ENCODE measurements at regions not wholly inside any gene's neighbourhood (a gene's known extent, or its start where the extent isn't known, plus 50 kb on each side); places are given as distances from the start of the nearest gene placed in this dataset.

DNA sequence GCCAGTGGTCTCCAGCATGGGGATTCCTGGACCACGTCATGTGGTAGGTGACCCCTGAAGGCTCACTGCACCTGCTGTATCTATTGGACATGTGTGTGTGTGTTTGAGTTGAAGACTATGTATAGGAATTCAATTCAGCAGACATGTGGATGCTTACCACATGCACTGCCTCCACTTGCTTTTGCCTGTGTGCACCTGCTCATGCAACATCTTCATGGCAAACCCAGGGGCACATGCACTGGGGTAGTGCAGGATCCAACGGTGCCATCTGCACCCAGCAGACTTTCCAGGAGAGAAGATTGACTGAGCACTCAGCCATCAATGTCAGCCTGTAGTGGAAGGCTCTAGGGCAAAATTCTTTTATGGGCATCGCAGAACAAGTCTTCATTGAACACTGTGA lies 299.4 kb downstream of the CDH26 start (continued):
- TF ChIP-seq, protein P1, sequence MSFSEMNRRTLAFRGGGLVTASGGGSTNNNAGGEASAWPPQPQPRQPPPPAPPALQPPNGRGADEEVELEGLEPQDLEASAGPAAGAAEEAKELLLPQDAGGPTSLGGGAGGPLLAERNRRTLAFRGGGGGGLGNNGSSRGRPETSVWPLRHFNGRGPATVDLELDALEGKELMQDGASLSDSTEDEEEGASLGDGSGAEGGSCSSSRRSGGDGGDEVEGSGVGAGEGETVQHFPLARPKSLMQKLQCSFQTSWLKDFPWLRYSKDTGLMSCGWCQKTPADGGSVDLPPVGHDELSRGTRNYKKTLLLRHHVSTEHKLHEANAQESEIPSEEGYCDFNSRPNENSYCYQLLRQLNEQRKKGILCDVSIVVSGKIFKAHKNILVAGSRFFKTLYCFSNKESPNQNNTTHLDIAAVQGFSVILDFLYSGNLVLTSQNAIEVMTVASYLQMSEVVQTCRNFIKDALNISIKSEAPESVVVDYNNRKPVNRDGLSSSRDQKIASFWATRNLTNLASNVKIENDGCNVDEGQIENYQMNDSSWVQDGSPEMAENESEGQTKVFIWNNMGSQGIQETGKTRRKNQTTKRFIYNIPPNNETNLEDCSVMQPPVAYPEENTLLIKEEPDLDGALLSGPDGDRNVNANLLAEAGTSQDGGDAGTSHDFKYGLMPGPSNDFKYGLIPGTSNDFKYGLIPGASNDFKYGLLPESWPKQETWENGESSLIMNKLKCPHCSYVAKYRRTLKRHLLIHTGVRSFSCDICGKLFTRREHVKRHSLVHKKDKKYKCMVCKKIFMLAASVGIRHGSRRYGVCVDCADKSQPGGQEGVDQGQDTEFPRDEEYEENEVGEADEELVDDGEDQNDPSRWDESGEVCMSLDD (tag by site-specific recombination; IDR thresholded peaks at IDR 0.05), result no peak
- TF ChIP-seq HOXA7 (CRISPR knock-in tag; IDR thresholded peaks at IDR 0.05; ENCODE audit: borderline replicate concordance) (no peak), ZNF324 (tag by site-specific recombination; IDR thresholded peaks at IDR 0.05) (no peak), KLF16 (tag by site-specific recombination; IDR thresholded peaks at IDR 0.05) (no peak), ZNF610 (tag by site-specific recombination; IDR thresholded peaks at IDR 0.05; ENCODE audit: borderline replicate concordance) (no peak), ZNF175 (tag by site-specific recombination; IDR thresholded peaks at IDR 0.05) (no peak), ZNF624 (tag by site-specific recombination; IDR thresholded peaks at IDR 0.05) (no peak), FEZF1 (tag by site-specific recombination; IDR thresholded peaks at IDR 0.05) (no peak), HOXD13 (CRISPR knock-in tag; IDR thresholded peaks at IDR 0.05; ENCODE audit: borderline replicate concordance) (no peak)
- TF ChIP-seq, protein P2, sequence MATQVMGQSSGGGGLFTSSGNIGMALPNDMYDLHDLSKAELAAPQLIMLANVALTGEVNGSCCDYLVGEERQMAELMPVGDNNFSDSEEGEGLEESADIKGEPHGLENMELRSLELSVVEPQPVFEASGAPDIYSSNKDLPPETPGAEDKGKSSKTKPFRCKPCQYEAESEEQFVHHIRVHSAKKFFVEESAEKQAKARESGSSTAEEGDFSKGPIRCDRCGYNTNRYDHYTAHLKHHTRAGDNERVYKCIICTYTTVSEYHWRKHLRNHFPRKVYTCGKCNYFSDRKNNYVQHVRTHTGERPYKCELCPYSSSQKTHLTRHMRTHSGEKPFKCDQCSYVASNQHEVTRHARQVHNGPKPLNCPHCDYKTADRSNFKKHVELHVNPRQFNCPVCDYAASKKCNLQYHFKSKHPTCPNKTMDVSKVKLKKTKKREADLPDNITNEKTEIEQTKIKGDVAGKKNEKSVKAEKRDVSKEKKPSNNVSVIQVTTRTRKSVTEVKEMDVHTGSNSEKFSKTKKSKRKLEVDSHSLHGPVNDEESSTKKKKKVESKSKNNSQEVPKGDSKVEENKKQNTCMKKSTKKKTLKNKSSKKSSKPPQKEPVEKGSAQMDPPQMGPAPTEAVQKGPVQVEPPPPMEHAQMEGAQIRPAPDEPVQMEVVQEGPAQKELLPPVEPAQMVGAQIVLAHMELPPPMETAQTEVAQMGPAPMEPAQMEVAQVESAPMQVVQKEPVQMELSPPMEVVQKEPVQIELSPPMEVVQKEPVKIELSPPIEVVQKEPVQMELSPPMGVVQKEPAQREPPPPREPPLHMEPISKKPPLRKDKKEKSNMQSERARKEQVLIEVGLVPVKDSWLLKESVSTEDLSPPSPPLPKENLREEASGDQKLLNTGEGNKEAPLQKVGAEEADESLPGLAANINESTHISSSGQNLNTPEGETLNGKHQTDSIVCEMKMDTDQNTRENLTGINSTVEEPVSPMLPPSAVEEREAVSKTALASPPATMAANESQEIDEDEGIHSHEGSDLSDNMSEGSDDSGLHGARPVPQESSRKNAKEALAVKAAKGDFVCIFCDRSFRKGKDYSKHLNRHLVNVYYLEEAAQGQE (tag by site-specific recombination; IDR thresholded peaks at IDR 0.05), result no peak

DNA sequence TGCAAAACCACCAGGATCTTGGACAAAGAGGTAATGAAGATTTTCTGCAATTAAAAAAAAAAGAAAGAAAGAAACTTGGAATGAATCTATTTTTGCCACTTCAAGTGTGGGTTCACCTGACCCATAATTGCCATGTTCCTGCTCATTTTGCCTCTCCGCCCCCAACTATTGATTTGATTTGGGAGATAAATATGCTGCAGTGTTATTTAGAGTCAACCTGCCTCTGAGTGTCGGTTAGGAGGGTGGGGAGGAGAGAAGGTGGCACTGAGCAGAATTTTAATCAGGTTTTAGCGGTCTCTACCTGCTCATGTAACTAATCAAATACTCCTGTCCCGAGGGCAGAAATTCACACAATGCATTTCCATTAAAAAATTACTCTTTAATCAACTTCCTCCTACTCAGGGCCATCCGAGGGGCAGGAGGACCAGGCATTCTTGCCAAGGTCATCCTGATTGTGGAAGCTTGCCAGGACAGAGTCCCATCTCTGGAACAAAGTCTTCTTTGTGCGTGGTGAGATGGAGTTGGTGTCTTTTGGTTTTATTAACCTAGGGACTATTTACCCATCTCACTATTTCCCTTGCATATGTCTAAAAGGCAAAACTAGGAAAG lies 300.1 kb downstream of the CDH26 start:
- H3K9me3 ChIP-seq (ENCODE audit: control insufficient read depth, insufficient read depth, low read depth, low read length), result no peaks in the 10 kb centered on the region
- H3K4me3 ChIP-seq (ENCODE audit: low read depth, low read length), result no peak overlapping the region
- H3K36me3 ChIP-seq (ENCODE audit: control insufficient read depth in 2 of 2, insufficient read depth in 1 of 2, low read length in 2 of 2), result no peaks in the 10 kb centered on the region
- ChIA-PET POLR2A (no interaction called here), CTCF (no interaction called here)
- H3K4me1 ChIP-seq (ENCODE audit: control insufficient read depth, insufficient read depth, low read length), result no peaks in the 10 kb centered on the region
- H3K27ac ChIP-seq (ENCODE audit: extremely low read depth, low read depth, low read length), result no peak overlapping the region
- TF ChIP-seq YY1 (tag by site-specific recombination; IDR thresholded peaks at IDR 0.05) (no peak), ZBTB7A (tag by site-specific recombination; IDR thresholded peaks at IDR 0.05; ENCODE audit: low read depth) (no peak), HOXA7 (CRISPR knock-in tag; IDR thresholded peaks at IDR 0.05; ENCODE audit: borderline replicate concordance) (no peak), ZNF146 (tag by site-specific recombination; IDR thresholded peaks at IDR 0.05) (no peak), ZNF785 (tag by site-specific recombination; IDR thresholded peaks at IDR 0.05) (no peak), ZNF404 (tag by site-specific recombination; IDR thresholded peaks at IDR 0.05) (no peak), ZNF830 (tag by site-specific recombination; IDR thresholded peaks at IDR 0.05; ENCODE audit: low read depth) (no peak), ZBTB48 (tag by site-specific recombination; IDR thresholded peaks at IDR 0.05) (no peak), SETDB1 (IDR thresholded peaks at IDR 0.05; ENCODE audit: insufficient read length, low read length) (no peak), FEZF1 (tag by site-specific recombination; IDR thresholded peaks at IDR 0.05) (no peak), ZNF214 (tag by site-specific recombination; IDR thresholded peaks at IDR 0.05; ENCODE audit: borderline replicate concordance) (no peak), SCRT1 (tag by site-specific recombination; IDR thresholded peaks at IDR 0.05; ENCODE audit: borderline replicate concordance) (no peak), ZNF354C (tag by site-specific recombination; IDR thresholded peaks at IDR 0.05; ENCODE audit: borderline replicate concordance, low read depth) (no peak), GLI2 (tag by site-specific recombination; IDR thresholded peaks at IDR 0.05; ENCODE audit: borderline replicate concordance, low read depth) (no peak), ZNF155 (tag by site-specific recombination; IDR thresholded peaks at IDR 0.05) (no peak), GFI1B (tag by site-specific recombination; IDR thresholded peaks at IDR 0.05) (no peak)
- TF ChIP-seq, protein P3, sequence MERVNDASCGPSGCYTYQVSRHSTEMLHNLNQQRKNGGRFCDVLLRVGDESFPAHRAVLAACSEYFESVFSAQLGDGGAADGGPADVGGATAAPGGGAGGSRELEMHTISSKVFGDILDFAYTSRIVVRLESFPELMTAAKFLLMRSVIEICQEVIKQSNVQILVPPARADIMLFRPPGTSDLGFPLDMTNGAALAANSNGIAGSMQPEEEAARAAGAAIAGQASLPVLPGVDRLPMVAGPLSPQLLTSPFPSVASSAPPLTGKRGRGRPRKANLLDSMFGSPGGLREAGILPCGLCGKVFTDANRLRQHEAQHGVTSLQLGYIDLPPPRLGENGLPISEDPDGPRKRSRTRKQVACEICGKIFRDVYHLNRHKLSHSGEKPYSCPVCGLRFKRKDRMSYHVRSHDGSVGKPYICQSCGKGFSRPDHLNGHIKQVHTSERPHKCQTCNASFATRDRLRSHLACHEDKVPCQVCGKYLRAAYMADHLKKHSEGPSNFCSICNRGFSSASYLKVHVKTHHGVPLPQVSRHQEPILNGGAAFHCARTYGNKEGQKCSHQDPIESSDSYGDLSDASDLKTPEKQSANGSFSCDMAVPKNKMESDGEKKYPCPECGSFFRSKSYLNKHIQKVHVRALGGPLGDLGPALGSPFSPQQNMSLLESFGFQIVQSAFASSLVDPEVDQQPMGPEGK (tag by site-specific recombination; IDR thresholded peaks at IDR 0.05), result no peak
- TF ChIP-seq, protein P4, sequence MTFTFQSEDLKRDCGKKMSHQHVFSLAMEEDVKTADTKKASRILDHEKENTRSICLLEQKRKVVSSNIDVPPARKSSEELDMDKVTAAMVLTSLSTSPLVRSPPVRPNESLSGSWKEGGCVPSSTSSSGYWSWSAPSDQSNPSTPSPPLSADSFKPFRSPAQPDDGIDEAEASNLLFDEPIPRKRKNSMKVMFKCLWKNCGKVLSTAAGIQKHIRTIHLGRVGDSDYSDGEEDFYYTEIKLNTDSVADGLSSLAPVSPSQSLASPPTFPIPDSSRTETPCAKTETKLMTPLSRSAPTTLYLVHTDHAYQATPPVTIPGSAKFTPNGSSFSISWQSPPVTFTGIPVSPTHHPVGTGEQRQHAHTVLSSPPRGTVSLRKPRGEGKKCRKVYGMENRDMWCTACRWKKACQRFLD (tag by site-specific recombination; IDR thresholded peaks at IDR 0.05), result no peak
- TF ChIP-seq, protein P5, sequence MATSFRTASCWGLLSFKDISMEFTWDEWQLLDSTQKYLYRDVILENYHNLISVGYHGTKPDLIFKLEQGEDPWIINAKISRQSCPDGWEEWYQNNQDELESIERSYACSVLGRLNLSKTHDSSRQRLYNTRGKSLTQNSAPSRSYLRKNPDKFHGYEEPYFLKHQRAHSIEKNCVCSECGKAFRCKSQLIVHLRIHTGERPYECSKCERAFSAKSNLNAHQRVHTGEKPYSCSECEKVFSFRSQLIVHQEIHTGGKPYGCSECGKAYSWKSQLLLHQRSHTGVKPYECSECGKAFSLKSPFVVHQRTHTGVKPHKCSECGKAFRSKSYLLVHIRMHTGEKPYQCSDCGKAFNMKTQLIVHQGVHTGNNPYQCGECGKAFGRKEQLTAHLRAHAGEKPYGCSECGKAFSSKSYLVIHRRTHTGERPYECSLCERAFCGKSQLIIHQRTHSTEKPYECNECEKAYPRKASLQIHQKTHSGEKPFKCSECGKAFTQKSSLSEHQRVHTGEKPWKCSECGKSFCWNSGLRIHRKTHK (tag by site-specific recombination; IDR thresholded peaks at IDR 0.05), result no peak

Measured in HEK293 (cell line).